NCI-H345 (cell line): ENCODE measurements at regions not wholly inside any gene's neighbourhood (a gene's known extent, or its start where the extent isn't known, plus 50 kb on each side); places are given as distances from the start of the nearest gene placed in this dataset.
"Not testable (repeated sequence)": the region's sequence is repeated elsewhere in the genome, so short reads cannot be mapped to it uniquely, and the experiment has no call there.

Experiments
- DNase-seq: peaks from one replicate; lab custom pipeline; 2025; lab: John Stamatoyannopoulos, UW

GRCh38 chr6:11407414-11407813 lies 130.1 kb upstream of the TMEM170B start:
- no peak for DNase-seq

GRCh38 chr6:11404838-11405237 lies 132.7 kb upstream of the TMEM170B start:
- no peak for DNase-seq

- no peak for DNase-seq
Observed at GRCh38 chr6:11404081-11404480, 133.5 kb upstream of the TMEM170B start.

DNA sequence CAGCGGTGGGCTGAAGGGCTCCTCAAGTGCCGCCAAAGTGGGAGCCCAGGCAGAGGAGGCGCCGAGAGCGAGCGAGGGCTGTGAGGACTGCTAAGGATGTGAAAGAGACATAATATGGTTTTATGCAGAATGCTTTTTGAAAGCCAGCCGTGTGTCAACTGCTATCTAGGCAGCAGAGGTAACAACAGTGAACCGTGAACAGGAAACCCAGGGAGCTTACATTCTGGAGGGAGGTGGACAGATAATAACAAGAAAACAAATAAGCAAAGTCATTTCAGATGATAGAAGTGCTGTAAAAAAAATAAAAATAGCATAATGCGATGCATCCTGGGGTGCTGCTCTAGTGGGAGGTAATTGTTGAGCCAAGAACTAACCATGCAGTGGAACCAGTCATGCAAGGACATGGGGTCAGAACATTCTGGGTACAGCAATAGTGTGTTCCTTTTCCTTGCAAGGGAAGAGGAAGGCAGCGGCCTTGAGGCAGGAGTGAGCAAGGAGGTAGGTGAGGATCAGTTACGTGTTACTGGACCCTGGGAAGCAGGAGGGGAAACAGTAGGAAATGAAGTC lies 134.4 kb upstream of the TMEM170B start:
- no peak for DNase-seq

- not testable (repeated sequence) for DNase-seq
Observed at GRCh38 chr6:11402581-11402980, 135.0 kb upstream of the TMEM170B start.

- DNase-seq, result not testable (repeated sequence)
Observed at GRCh38 chr6:11401954-11402353, 135.6 kb upstream of the TMEM170B start.

GRCh38 chr6:11398451-11399326 lies 138.9 kb upstream of the TMEM170B start:
- no peak for DNase-seq

DNA sequence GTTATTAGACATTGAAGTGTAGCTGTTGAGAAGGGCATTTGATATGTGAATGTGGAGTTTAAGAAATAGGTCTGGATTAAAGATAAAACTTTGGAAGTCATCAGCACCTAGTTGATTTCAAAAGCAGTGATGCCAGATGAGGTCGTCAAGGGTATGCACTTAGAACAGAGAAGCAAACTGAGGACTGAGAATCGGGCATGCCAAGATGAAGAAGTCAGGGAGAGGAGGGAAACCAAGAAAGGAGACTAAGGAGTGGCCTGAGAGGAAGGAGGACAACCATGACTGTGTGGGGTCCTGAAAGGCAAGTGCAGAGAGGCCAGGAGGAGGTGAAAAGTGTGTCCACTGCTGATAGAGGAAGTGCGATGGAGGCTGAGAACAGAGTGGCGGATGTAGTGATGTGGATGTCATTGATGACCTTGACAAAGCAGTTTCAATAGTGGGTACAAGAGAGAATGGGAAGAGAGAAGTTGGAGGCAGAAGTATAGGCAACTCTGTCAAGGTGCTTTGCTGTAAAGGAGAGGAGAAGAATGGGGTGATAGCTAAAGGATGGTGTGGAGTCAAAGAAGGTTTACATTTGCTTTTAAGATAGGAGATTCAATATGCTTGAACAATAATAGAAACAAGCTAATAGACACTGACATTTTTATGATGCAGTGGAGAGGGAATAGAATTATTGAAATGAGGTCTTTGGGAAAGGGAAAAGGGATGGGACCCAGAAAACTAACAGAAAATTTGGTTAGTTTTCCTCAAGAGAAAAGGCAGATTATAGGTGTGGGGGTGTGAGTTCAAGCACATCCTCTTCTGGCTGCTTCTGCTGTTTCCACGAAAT lies 139.7 kb upstream of the TMEM170B start:
- DNase-seq, result no peak

GRCh38 chr6:11396860-11397259 lies 140.7 kb upstream of the TMEM170B start:
- DNase-seq, result no peak

- no peak for DNase-seq
Observed at GRCh38 chr6:11393713-11394627, 143.6 kb upstream of the TMEM170B start.

GRCh38 chr6:11392778-11393507 lies 144.6 kb upstream of the TMEM170B start:
- peak; percentile 5 for DNase-seq

GRCh38 chr6:11391934-11392777 lies 145.4 kb upstream of the TMEM170B start:
- DNase-seq, result no peak

GRCh38 chr6:11389977-11390376 lies 147.6 kb upstream of the TMEM170B start:
- DNase-seq, result no peak

DNA sequence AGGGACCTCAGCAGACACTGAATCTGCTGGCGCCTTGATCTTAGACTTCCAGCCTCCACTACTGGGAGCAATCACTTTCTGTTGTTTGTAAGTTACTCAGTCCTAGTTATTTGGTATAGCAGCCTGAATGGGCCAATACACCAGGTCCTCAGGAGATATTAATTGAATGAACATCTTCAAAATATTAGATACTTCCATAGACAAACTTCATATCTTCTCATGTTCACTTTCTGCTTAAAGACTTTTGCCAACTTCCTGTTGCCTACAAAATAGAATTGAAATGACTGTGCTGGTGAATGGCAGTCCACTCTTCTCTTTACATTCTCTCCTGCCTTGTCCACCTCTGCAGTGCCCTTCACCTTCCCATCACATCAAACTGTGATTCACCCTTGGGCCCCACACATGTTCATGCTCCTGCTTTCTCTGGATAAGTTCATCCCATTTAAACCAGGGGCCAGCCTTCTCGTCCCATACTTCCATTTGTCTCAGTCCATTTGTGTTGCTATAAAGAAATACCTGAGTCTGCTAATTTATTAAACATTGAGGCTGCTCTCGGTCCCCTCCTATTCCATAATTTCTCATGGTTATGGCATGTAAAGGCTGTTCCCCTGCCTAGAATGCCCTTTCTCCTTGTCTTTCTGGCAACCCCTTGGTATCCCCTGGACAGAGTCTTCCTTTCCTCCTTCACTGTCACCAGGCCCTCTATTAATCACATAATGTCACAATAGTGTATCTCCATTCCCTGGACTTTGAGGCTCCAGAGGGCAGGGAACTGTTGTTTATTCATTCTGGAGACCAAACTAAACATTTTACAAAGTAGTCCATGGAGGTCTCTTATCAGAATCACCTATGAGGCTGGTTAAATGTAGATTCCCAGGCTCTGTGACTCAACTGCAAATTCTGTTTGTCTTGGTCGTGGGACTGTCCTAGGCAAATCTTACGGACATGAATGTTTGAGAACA lies 148.3 kb upstream of the TMEM170B start:
- no peak for DNase-seq

GRCh38 chr6:11387707-11388430 lies 149.7 kb upstream of the TMEM170B start:
- DNase-seq, result no peak

- DNase-seq, result no peak
Observed at GRCh38 chr6:11386726-11387125, 150.8 kb upstream of the TMEM170B start.

- DNase-seq, result no peak
Observed at GRCh38 chr6:11386323-11386722, 151.2 kb upstream of the TMEM170B start.
